ENCODE measurements at regions not wholly inside any gene's neighbourhood (a gene's known extent, or its start where the extent isn't known, plus 50 kb on each side); places are given as distances from the start of the nearest gene placed in this dataset.

GRCh38 chr4:83947830-83948193 is 411.9 kb downstream of the GPAT3 start (continued):
- TF ChIP-seq, protein P1, sequence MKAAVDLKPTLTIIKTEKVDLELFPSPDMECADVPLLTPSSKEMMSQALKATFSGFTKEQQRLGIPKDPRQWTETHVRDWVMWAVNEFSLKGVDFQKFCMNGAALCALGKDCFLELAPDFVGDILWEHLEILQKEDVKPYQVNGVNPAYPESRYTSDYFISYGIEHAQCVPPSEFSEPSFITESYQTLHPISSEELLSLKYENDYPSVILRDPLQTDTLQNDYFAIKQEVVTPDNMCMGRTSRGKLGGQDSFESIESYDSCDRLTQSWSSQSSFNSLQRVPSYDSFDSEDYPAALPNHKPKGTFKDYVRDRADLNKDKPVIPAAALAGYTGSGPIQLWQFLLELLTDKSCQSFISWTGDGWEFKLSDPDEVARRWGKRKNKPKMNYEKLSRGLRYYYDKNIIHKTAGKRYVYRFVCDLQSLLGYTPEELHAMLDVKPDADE (IDR thresholded peaks at IDR 0.05), result no peak
- no peak for TF ChIP-seq STAT1 (IDR thresholded peaks at IDR 0.05; ENCODE audit: unreplicated experiment)
- no peak for TF ChIP-seq ZNF114 (CRISPR knock-in tag; IDR thresholded peaks at IDR 0.05)

GRCh38 chr4:83947125-83947829 is 411.4 kb downstream of the GPAT3 start:
- no peak overlapping the region for H3K4me3 Mint-ChIP-seq
- Histone ChIP-seq H3K79me2 (replicated peaks; ENCODE audit: insufficient read depth) (no peaks in the 10 kb centered on the region), H3F3A (replicated peaks; ENCODE audit: low read depth) (no peaks in the 10 kb centered on the region), H3K4me2 (no peak overlapping the region), H3K4me3 (no peak overlapping the region), H2AFZ (peak overlapping the region; percentile 23), H3K27me3 (ENCODE audit: insufficient read depth) (no peaks in the 10 kb centered on the region), H4K20me1 (replicated peaks; ENCODE audit: insufficient read depth) (no peaks in the 10 kb centered on the region), H3K36me3 (ENCODE audit: insufficient read depth) (no peaks in the 10 kb centered on the region), H3K4me1 (ENCODE audit: insufficient read depth) (no peaks in the 10 kb centered on the region), H3K27ac (ENCODE audit: low read depth) (no peak overlapping the region), H3K9me2 (ENCODE audit: insufficient read depth) (no peaks in the 10 kb centered on the region)
- peaks cover 2% of the 10 kb centered on the region for H3K36me3 Mint-ChIP-seq (ENCODE audit: low read depth)
- ATAC-seq (no peak; the same call in 2 of the 3 replicates), DNase-seq (ENCODE audit: low spot score) (no peak)
- H3K27ac Mint-ChIP-seq, result no peak overlapping the region
- no peaks in the 10 kb centered on the region for H3K27me3 Mint-ChIP-seq (ENCODE audit: insufficient read depth, low read depth, poor library complexity)
- peaks cover 10% of the 10 kb centered on the region; the same call in 2 of the 3 replicates for H3K4me1 Mint-ChIP-seq
- peaks cover 15% of the 10 kb centered on the region; the same call in 2 of the 3 replicates for H3K9me3 Mint-ChIP-seq
- no peak for TF ChIP-seq EZH2 (IDR thresholded peaks at IDR 0.05; ENCODE audit: low read depth, unreplicated experiment)
- TF ChIP-seq ZNF114 (CRISPR knock-in tag; IDR thresholded peaks at IDR 0.05), result no peak
- no peak for TF ChIP-seq REST (IDR thresholded peaks at IDR 0.05; ENCODE audit: unreplicated experiment)
- TF ChIP-seq NANOG (IDR thresholded peaks at IDR 0.05; ENCODE audit: borderline replicate concordance), result no peak
- TF ChIP-seq, protein P1 (IDR thresholded peaks at IDR 0.05), result no peak
- no peak for TF ChIP-seq ZNF331 (CRISPR knock-in tag; IDR thresholded peaks at IDR 0.05; ENCODE audit: low read depth)
- no peak for TF ChIP-seq JUNB (IDR thresholded peaks at IDR 0.05; ENCODE audit: unreplicated experiment)
- no peak for TF ChIP-seq CTCF (conservative IDR thresholded peaks at IDR 0.05; ENCODE audit: low read depth in 2 of 2)
- no peak for TF ChIP-seq STAT1 (IDR thresholded peaks at IDR 0.05; ENCODE audit: unreplicated experiment)
- TF ChIP-seq EZH2phosphoT487 (IDR thresholded peaks at IDR 0.05; ENCODE audit: unreplicated experiment), result no peak

Data from GM23338 (cell line).